ENCODE measurements at regions not wholly inside any gene's neighbourhood (a gene's known extent, or its start where the extent isn't known, plus 50 kb on each side); places are given as distances from the start of the nearest gene placed in this dataset.

DNA sequence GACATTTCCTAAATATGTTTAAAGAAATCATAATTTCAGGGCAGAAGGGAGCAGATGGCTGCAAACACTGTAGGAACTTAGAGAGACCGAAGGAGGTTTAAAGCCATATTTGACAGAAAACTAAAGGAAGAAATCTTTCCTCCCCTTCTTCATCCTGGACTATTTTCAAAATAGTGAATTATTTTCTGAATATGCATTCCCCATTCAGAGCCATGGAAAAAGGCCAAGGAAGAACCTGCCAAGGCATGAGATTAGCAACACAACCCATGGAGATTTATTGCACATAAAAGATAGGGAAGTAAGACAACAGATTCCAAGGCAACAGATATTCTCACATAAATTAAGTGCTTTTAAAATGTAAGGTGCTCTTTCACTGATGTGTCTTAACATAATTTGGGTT lies 233.3 kb upstream of the ADAMTS16 start:
- TF ChIP-seq CTCF (IDR thresholded peaks at IDR 0.05): no peak
- TF ChIP-seq POLR2A (IDR thresholded peaks at IDR 0.05): no peak

Data from thyroid gland (tissue), 4 donors.